Naive thymus-derived CD8-positive, alpha-beta T cell (primary cell): ENCODE measurements at regions not wholly inside any gene's neighbourhood (a gene's known extent, or its start where the extent isn't known, plus 50 kb on each side); places are given as distances from the start of the nearest gene placed in this dataset.

Experiments
- ATAC-seq, 2 donors: fragments of 150-1000 bp; cut with Tn5 transposase in 1 of 2; sonication (Bioruptor Pico), chemical (Tn5 transposase) in 1 of 2; 1 replicate in 1 of 2; 2 replicates in 1 of 2; pipeline ENCODE4 v1.10.0; 2021; ENCODE audit warnings: mild to moderate bottlenecking in 2 of 2, moderate library complexity in 2 of 2
- POLR2A ChIA-PET: fragments of 350-600 bp; sonication (Branson Sonifier 250); formaldehyde crosslinking; loops from one replicate; lab custom pipeline; 2021; ENCODE audit warnings: antibody characterized with exemption; lab: Charles Lee
- DNase-seq, 10 donors: peaks; one replicate each; pipeline versions ENCODE4 v3.0.0 to v3.0.0-alpha.2; 2020 to 2022
- H3K27ac Mint-ChIP-seq, 10 donors: one replicate each; pipeline ENCODE4 v1.8.0; 2020 to 2022; ENCODE audit warnings: mild to moderate bottlenecking in 10 of 10, mixed read lengths in 10 of 10, moderate library complexity in 4 of 10, inconsistent platforms in 1 of 10
- H3K27me3 Mint-ChIP-seq, 5 donors: one replicate each; pipeline ENCODE4 v1.8.0; 2021 to 2022; ENCODE audit warnings: mixed read lengths in 5 of 5
- H3K36me3 Mint-ChIP-seq, 3 donors: one replicate each; pipeline ENCODE4 v1.8.0; 2020 to 2022; ENCODE audit warnings: mixed read lengths in 3 of 3, mild to moderate bottlenecking in 2 of 3, inconsistent platforms in 1 of 3
- H3K4me1 Mint-ChIP-seq, 4 donors: one replicate each; pipeline ENCODE4 v1.8.0; 2021 to 2022; ENCODE audit warnings: mixed read lengths in 4 of 4
- H3K4me3 Mint-ChIP-seq, 10 donors: one replicate each; pipeline ENCODE4 v1.8.0; 2020 to 2022; ENCODE audit warnings: mild to moderate bottlenecking in 10 of 10, mixed read lengths in 10 of 10, moderate library complexity in 6 of 10, inconsistent platforms in 1 of 10
- H3K9me3 Mint-ChIP-seq, 9 donors: one replicate each; pipeline ENCODE4 v1.8.0; 2020 to 2022; ENCODE audit warnings: mixed read lengths in 9 of 9, mild to moderate bottlenecking in 3 of 9, inconsistent platforms in 1 of 9, moderate library complexity in 1 of 9

GRCh38 chr3:165390166-165390565, 194.0 kb upstream of the SLITRK3 start:
- no peaks in the 10 kb centered on the region for H3K36me3 Mint-ChIP-seq
- H3K27me3 Mint-ChIP-seq: no peaks in the 10 kb centered on the region
- no peak overlapping the region for H3K27ac Mint-ChIP-seq
- H3K4me3 Mint-ChIP-seq: no peak overlapping the region
- H3K4me1 Mint-ChIP-seq: no peaks in the 10 kb centered on the region
- ATAC-seq: no peak
- no peak for DNase-seq
- peaks cover 0 to 15% (median 4%) of the 10 kb centered on the region in 9 donors for H3K9me3 Mint-ChIP-seq
- POLR2A ChIA-PET: no interaction called here

GRCh38 chr3:165389653-165390052, 193.5 kb upstream of the SLITRK3 start:
- DNase-seq (no peak), ATAC-seq (no peak)
- POLR2A ChIA-PET: no interaction called here
- no peak overlapping the region for H3K4me3 Mint-ChIP-seq
- H3K27ac Mint-ChIP-seq: no peak overlapping the region
- H3K9me3 Mint-ChIP-seq: peaks cover 0 to 17% (median 4%) of the 10 kb centered on the region in 9 donors
- no peaks in the 10 kb centered on the region for H3K4me1 Mint-ChIP-seq
- no peaks in the 10 kb centered on the region for H3K36me3 Mint-ChIP-seq
- H3K27me3 Mint-ChIP-seq: no peaks in the 10 kb centered on the region

GRCh38 chr3:165389064-165389463, 192.9 kb upstream of the SLITRK3 start:
- ATAC-seq: no peak
- Mint-ChIP-seq H3K27me3 (no peaks in the 10 kb centered on the region), H3K9me3 (peaks cover 0 to 19% (median 4%) of the 10 kb centered on the region in 9 donors), H3K36me3 (no peaks in the 10 kb centered on the region), H3K4me3 (no peak overlapping the region), H3K4me1 (no peaks in the 10 kb centered on the region), H3K27ac (no peak overlapping the region)
- POLR2A ChIA-PET: no interaction called here
- DNase-seq: no peak

- Mint-ChIP-seq H3K36me3 (no peaks in the 10 kb centered on the region), H3K27me3 (no peaks in the 10 kb centered on the region), H3K4me1 (no peaks in the 10 kb centered on the region), H3K9me3 (peaks cover 0 to 31% (median 14%) of the 10 kb centered on the region in 9 donors), H3K4me3 (no peak overlapping the region), H3K27ac (no peak overlapping the region)
- DNase-seq (no peak), ATAC-seq (no peak)
- POLR2A ChIA-PET: no interaction called here
Measured at GRCh38 chr3:165383381-165383780, 187.2 kb upstream of the SLITRK3 start.

GRCh38 chr3:165382672-165383071, 186.5 kb upstream of the SLITRK3 start:
- H3K4me1 Mint-ChIP-seq: no peaks in the 10 kb centered on the region
- H3K9me3 Mint-ChIP-seq: peaks cover 0 to 27% (median 14%) of the 10 kb centered on the region in 9 donors
- no peak for DNase-seq
- ATAC-seq: no peak
- POLR2A ChIA-PET: no interaction called here
- no peak overlapping the region for H3K27ac Mint-ChIP-seq
- H3K27me3 Mint-ChIP-seq: no peaks in the 10 kb centered on the region
- no peak overlapping the region for H3K4me3 Mint-ChIP-seq
- H3K36me3 Mint-ChIP-seq: no peaks in the 10 kb centered on the region

- Mint-ChIP-seq H3K27ac (no peak overlapping the region), H3K36me3 (no peaks in the 10 kb centered on the region), H3K27me3 (no peaks in the 10 kb centered on the region), H3K4me3 (no peak overlapping the region), H3K9me3 (peaks cover 0 to 23% (median 11%) of the 10 kb centered on the region in 9 donors), H3K4me1 (no peaks in the 10 kb centered on the region)
- DNase-seq (no peak), ATAC-seq (no peak)
- POLR2A ChIA-PET: no interaction called here
Measured at GRCh38 chr3:165378761-165379160, 182.6 kb upstream of the SLITRK3 start.

- no peak for ATAC-seq
- POLR2A ChIA-PET: no interaction called here
- H3K36me3 Mint-ChIP-seq: no peaks in the 10 kb centered on the region
- H3K4me3 Mint-ChIP-seq: no peak overlapping the region
- H3K27me3 Mint-ChIP-seq: no peaks in the 10 kb centered on the region
- no peaks in the 10 kb centered on the region for H3K4me1 Mint-ChIP-seq
- H3K27ac Mint-ChIP-seq: no peak overlapping the region
- H3K9me3 Mint-ChIP-seq: peaks cover 0 to 13% (median 6%) of the 10 kb centered on the region in 9 donors
- no peak for DNase-seq
Measured at GRCh38 chr3:165359005-165359404, 162.8 kb upstream of the SLITRK3 start.

- peaks cover 3 to 25% (median 6%) of the 10 kb centered on the region in 9 donors for H3K9me3 Mint-ChIP-seq
- DNase-seq (no peak), ATAC-seq (no peak)
- no peaks in the 10 kb centered on the region for H3K36me3 Mint-ChIP-seq
- no peaks in the 10 kb centered on the region for H3K27me3 Mint-ChIP-seq
- H3K4me1 Mint-ChIP-seq: no peaks in the 10 kb centered on the region
- POLR2A ChIA-PET: no interaction called here
- no peak overlapping the region for H3K27ac Mint-ChIP-seq
- H3K4me3 Mint-ChIP-seq: no peak overlapping the region
Measured at GRCh38 chr3:165355316-165355715, 159.1 kb upstream of the SLITRK3 start.

- DNase-seq (no peak), ATAC-seq (no peak)
- peaks cover 3 to 34% (median 11%) of the 10 kb centered on the region in 9 donors for H3K9me3 Mint-ChIP-seq
- H3K36me3 Mint-ChIP-seq: no peaks in the 10 kb centered on the region
- no peak overlapping the region for H3K27ac Mint-ChIP-seq
- no peaks in the 10 kb centered on the region for H3K4me1 Mint-ChIP-seq
- no peaks in the 10 kb centered on the region for H3K27me3 Mint-ChIP-seq
- H3K4me3 Mint-ChIP-seq: no peak overlapping the region
- POLR2A ChIA-PET: no interaction called here
Measured at GRCh38 chr3:165347526-165347925, 151.3 kb upstream of the SLITRK3 start.

- DNase-seq (no peak), ATAC-seq (no peak)
- Mint-ChIP-seq H3K27me3 (no peaks in the 10 kb centered on the region), H3K4me1 (no peaks in the 10 kb centered on the region), H3K9me3 (peaks cover 3 to 29% (median 6%) of the 10 kb centered on the region in 9 donors), H3K27ac (no peak overlapping the region), H3K4me3 (no peak overlapping the region), H3K36me3 (no peaks in the 10 kb centered on the region)
- POLR2A ChIA-PET: no interaction called here
Measured at GRCh38 chr3:165346503-165346902, 150.3 kb upstream of the SLITRK3 start.

- ATAC-seq: no peak
Measured at GRCh38 chr3:165343185-165343584, 147.0 kb upstream of the SLITRK3 start.

GRCh38 chr3:165339753-165340152, 143.6 kb upstream of the SLITRK3 start:
- H3K36me3 Mint-ChIP-seq: no peaks in the 10 kb centered on the region
- POLR2A ChIA-PET: no interaction called here
- DNase-seq: no peak
- H3K27ac Mint-ChIP-seq: no peak overlapping the region
- peaks cover 0 to 15% (median 3%) of the 10 kb centered on the region in 9 donors for H3K9me3 Mint-ChIP-seq
- no peaks in the 10 kb centered on the region for H3K27me3 Mint-ChIP-seq
- H3K4me1 Mint-ChIP-seq: no peaks in the 10 kb centered on the region
- ATAC-seq: no peak
- H3K4me3 Mint-ChIP-seq: no peak overlapping the region

More at GRCh38 chr3:165343185-165343584, 147.0 kb upstream of the SLITRK3 start:
- Mint-ChIP-seq H3K27ac (no peak overlapping the region), H3K4me1 (no peaks in the 10 kb centered on the region), H3K36me3 (no peaks in the 10 kb centered on the region), H3K9me3 (peaks cover 0 to 18% (median 4%) of the 10 kb centered on the region in 9 donors), H3K4me3 (no peak overlapping the region), H3K27me3 (no peaks in the 10 kb centered on the region)
- POLR2A ChIA-PET: no interaction called here
- DNase-seq: no peak

GRCh38 chr3:165336786-165337185, 140.6 kb upstream of the SLITRK3 start:
- Mint-ChIP-seq H3K27me3 (no peaks in the 10 kb centered on the region), H3K27ac (no peak overlapping the region), H3K4me1 (no peaks in the 10 kb centered on the region), H3K36me3 (no peaks in the 10 kb centered on the region), H3K4me3 (no peak overlapping the region), H3K9me3 (peaks cover 0 to 13% (median 4%) of the 10 kb centered on the region in 9 donors)
- DNase-seq (no peak), ATAC-seq (no peak)
- POLR2A ChIA-PET: no interaction called here
